Sigmoid colon (tissue), 4 donors: ENCODE measurements at regions not wholly inside any gene's neighbourhood (a gene's known extent, or its start where the extent isn't known, plus 50 kb on each side); places are given as distances from the start of the nearest gene placed in this dataset.

ENCODE experiments used
- POLR2A ChIP-seq, 2 donors: fragments of 450-650 bp; IDR thresholded peaks; one replicate each; pipeline ENCODE4 v1.6.1; 2016; ENCODE audit warnings: antibody characterized with exemption in 2 of 2, mild to moderate bottlenecking in 2 of 2, moderate library complexity in 2 of 2
- POLR2AphosphoS5 ChIP-seq, 4 donors: sonication (generic); formaldehyde crosslinking; IDR thresholded peaks; one replicate each; pipeline ENCODE4 v1.6.1; 2017; ENCODE audit warnings: antibody characterized with exemption in 4 of 4
- TF ChIP-seq, protein P1 (sequence below), 4 experiments: fragments of 450-650 bp in 3 of 4; fragments of 200-600 bp in 1 of 4; IDR thresholded peaks; one replicate each; pipeline ENCODE4 v1.5.1; 2016 to 2019; ENCODE audit warnings: antibody characterized with exemption in 4 of 4, mild to moderate bottlenecking in 3 of 4, moderate library complexity in 2 of 4

DNA sequence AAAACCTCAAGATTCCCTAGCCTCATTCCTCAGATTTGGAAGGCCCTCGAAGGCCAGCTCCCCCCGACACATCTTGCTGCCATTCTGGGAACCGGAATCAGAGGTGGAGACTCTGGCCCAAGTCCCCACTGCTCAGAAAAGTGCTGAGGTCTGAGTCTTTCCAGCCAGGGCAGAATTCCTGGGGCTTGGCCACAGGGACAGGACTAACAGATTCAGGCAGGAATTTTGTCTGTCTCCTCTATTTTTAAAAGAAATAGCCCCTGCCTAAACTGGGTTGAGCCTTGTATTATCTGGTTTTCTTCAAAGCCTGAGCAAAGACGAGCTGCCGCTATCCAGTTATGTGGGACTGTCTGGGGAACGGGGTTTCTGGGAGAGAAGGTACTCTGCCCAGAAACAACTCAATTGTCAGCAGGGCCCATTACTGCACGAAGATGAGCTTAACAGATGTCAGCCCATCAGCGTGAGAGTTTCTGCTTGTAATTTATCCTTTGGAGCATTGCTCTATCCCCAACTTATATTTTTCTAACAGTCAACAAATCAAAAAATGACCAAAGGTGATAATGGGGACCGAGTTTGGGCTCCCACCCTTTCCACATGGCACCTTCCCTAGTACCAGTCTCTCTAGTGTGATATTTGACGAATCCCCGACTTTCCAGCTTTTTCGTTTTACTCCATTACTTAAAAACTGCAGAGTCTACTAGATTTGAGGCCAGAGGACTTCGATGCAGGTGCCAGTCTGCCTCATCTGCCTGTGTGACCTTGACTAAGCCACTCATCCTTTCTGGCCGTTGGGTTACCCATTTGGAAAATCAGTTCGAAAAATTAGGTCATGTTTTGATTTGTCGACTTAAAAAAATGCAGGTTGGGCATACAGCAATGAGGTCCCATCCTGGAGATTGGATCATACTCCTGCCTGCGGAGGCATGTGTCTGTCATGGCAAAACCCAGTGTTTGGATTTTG lies 110.9 kb downstream of the WDR11 start:
- TF ChIP-seq, protein P1, sequence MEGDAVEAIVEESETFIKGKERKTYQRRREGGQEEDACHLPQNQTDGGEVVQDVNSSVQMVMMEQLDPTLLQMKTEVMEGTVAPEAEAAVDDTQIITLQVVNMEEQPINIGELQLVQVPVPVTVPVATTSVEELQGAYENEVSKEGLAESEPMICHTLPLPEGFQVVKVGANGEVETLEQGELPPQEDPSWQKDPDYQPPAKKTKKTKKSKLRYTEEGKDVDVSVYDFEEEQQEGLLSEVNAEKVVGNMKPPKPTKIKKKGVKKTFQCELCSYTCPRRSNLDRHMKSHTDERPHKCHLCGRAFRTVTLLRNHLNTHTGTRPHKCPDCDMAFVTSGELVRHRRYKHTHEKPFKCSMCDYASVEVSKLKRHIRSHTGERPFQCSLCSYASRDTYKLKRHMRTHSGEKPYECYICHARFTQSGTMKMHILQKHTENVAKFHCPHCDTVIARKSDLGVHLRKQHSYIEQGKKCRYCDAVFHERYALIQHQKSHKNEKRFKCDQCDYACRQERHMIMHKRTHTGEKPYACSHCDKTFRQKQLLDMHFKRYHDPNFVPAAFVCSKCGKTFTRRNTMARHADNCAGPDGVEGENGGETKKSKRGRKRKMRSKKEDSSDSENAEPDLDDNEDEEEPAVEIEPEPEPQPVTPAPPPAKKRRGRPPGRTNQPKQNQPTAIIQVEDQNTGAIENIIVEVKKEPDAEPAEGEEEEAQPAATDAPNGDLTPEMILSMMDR (IDR thresholded peaks at IDR 0.05), result no peak
- TF ChIP-seq POLR2AphosphoS5 (IDR thresholded peaks at IDR 0.05), result no peak
- TF ChIP-seq POLR2A (IDR thresholded peaks at IDR 0.05), result no peak
